ENCODE measurements at regions not wholly inside any gene's neighbourhood (a gene's known extent, or its start where the extent isn't known, plus 50 kb on each side); places are given as distances from the start of the nearest gene placed in this dataset.

- no peak for DNase-seq
These were observed 56.5 kb upstream of the CCDC28A start for GRCh38 chr6:138716971-138717665.

DNA sequence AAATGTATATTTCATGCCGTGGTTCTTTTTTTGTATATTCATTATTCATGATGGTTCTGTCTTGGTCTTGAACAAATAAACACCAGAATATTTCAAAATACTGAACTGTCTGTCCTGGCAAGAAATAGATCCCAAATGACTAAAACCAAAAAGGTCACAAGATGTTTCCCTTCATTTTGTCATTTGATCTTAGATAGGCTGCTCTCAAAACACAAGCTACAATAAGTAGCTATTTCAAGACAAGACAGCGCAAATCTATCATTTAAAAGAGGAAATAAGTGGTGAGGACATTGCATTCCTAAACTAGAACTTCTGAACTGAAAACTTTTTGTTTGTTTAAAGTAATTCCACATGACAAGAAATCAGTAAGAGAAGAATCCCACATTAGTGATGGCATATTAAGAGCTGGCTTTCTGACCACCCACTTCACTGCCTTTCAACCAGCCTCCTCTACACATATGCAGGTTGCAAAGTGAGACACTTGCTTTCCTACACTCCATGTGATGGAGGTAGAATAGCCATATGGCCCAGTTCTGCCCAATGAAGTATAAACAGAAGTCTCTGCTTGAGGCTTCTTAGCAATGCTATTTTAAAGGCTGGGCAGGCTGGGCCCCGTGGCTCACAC is 54.4 kb upstream of the CCDC28A start:
- DNase-seq: no peak

GRCh38 chr6:138719744-138720143 is 53.8 kb upstream of the CCDC28A start:
- DNase-seq: no peak

DNA sequence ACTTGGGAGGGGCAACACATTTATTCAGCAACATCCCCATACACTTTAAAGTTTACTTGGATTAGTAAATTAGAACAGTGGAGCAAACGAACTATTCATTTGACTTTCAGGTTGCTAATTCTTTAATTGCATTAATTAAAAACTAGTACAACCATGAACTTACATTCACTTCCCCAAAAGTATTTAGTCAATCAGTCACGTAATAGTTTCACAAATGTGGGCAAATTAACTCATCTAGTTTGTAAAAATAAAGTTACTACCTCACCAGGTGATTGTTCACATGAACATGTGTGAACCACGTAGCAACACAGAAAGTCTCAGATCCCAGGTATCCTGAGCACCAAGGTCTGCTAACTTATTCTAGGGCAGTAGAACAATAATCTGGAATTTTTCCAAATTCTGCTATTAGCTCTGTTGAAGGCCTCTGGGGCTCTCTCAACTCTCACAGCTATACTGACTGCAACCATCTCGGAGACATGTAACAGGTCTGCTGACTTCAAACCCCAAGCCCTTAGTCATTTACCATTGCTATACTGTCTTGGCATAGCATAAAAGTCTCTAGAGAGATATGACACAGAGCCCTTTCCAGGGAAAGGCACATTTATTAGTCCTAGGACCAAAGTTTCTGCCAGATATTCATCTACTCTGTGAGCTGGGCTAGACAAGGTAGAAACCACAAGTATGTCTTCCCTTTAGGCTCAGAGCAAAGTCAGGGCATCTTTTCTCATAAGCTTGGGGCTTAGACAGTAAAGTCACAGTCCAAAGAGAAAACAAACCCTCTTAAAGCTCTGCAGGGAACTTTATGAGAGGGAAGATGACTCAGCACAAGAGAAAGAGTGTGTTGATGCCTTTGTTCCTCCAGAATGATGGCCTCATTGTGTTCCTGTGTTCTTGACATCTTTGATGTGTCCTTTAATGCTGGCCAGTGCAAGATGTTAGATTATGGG is 50.9 kb upstream of the CCDC28A start:
- no peak for DNase-seq
